HG02840 (cell line): ENCODE measurements at regions not wholly inside any gene's neighbourhood (a gene's known extent, or its start where the extent isn't known, plus 50 kb on each side); places are given as distances from the start of the nearest gene placed in this dataset.

Experiments
- ATAC-seq: cut with Tn5 transposase; IDR thresholded peaks from one replicate; pipeline ENCODE4 v1.9.1; 2021; ENCODE audit warnings: mild to moderate bottlenecking, moderate library complexity, moderate number of reproducible peaks; ENCODE audit not compliant: unreplicated experiment, low FRiP score

- ATAC-seq: no peak
Measured at GRCh38 chr11:26271666-26272065, 60.3 kb upstream of the ANO3 start.

GRCh38 chr11:26276798-26277424, 55.0 kb upstream of the ANO3 start:
- peak; percentile 93 for ATAC-seq

DNA sequence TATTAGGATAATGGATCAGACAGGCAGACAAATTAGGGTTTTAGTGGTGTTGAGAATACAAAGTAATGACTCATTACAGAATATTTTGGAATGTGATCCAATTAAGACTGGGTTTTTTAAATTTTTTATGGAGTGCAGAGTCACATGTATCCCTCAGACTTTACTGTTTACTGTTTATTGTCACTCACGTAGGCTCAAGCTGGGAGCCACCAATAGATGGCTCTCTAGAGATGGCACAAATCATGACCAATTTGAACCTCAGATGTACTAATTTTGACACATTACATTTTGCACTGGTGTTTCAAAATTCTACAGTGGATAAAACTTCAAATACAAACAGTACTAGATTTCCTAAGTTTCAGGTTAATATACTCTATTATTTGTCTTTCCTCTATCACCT, 53.6 kb upstream of the ANO3 start:
- ATAC-seq: no peak
